T-cell (primary cell): ENCODE measurements at regions not wholly inside any gene's neighbourhood (a gene's known extent, or its start where the extent isn't known, plus 50 kb on each side); places are given as distances from the start of the nearest gene placed in this dataset.

Experiments used
- ATAC-seq, 4 experiments: fragments of 200-7000 bp in 3 of 4; fragments of 150-1000 bp in 1 of 4; cut with Tn5 transposase; replicated peaks in 1 of 4; 1 replicate in 3 of 4; 2 replicates in 1 of 4; pipeline ENCODE4 v1.10.0; 2021; ENCODE audit warnings: moderate library complexity in 3 of 4, mild to moderate bottlenecking in 2 of 4, moderate number of reproducible peaks in 1 of 4
- CTCF ChIA-PET, 2 donors: fragments of 300-600 bp; sonication (Branson Sonifier 250); formaldehyde crosslinking; loops; one replicate each; lab custom pipeline; 2022; ENCODE audit warnings: antibody characterized with exemption in 2 of 2; lab: Charles Lee
- POLR2A ChIA-PET, 2 donors: fragments of 300-600 bp; sonication (Branson Sonifier 250); formaldehyde crosslinking; loops; one replicate each; lab custom pipeline; 2022; ENCODE audit warnings: antibody characterized with exemption in 2 of 2; lab: Charles Lee
- DNase-seq, 35 experiments: peaks; one replicate each; pipeline versions ENCODE4 v3.0.0 to v3.0.0-alpha.2; 2013 to 2023
- H3K27ac ChIP-seq: one replicate; pipeline ENCODE4 v1.5.1; 2013; ENCODE audit warnings: low read length
- H3K27me3 ChIP-seq, 2 experiments: replicated peaks in 1 of 2; 1 replicate in 1 of 2; 2 replicates in 1 of 2; pipeline versions ENCODE4 v1.6.1 to v1.7.0; 2013; ENCODE audit warnings: low read length in 1 of 2, mixed read lengths in 1 of 2; ENCODE audit not compliant: control insufficient read depth in 2 of 2, insufficient read depth in 2 of 2; ENCODE audit errors: extremely low read depth in 1 of 2
- H3K36me3 ChIP-seq, 2 donors: 1 replicate in 1 of 2; 2 replicates in 1 of 2; pipeline versions ENCODE4 v1.6.1 to v1.7.0; 2013; ENCODE audit warnings: low read length in 1 of 2; ENCODE audit not compliant: control insufficient read depth in 2 of 2, insufficient read depth in 1 of 2; ENCODE audit errors: extremely low read depth in 1 of 2
- H3K4me1 ChIP-seq, 2 experiments: 1 replicate in 1 of 2; 2 replicates in 1 of 2; pipeline versions ENCODE4 v1.6.1 to v1.7.0; 2013; ENCODE audit warnings: low read length in 2 of 2, mixed read lengths in 1 of 2; ENCODE audit not compliant: insufficient read depth in 2 of 2, control insufficient read depth in 1 of 2; ENCODE audit errors: extremely low read depth in 1 of 2
- H3K4me3 ChIP-seq, 2 donors: 1 replicate in 1 of 2; 2 replicates in 1 of 2; pipeline versions ENCODE4 v1.5.1 to v1.7.0; 2013; ENCODE audit warnings: mild to moderate bottlenecking in 2 of 2, low read length in 1 of 2, moderate library complexity in 1 of 2; ENCODE audit not compliant: control insufficient read depth in 1 of 2; ENCODE audit errors: extremely low read depth in 1 of 2
- H3K9me3 ChIP-seq: 2 replicates; pipeline ENCODE4 v1.7.0; 2013
- H3K27ac Mint-ChIP-seq, 2 donors: one replicate each; pipeline ENCODE4 v1.8.0; 2020 to 2021; ENCODE audit warnings: mild to moderate bottlenecking in 2 of 2, mixed read lengths in 2 of 2
- H3K27me3 Mint-ChIP-seq, 2 donors: one replicate each; pipeline ENCODE4 v1.8.0; 2021 to 2022; ENCODE audit warnings: mixed read lengths in 2 of 2
- H3K36me3 Mint-ChIP-seq: one replicate; pipeline ENCODE4 v1.8.0; 2021; ENCODE audit warnings: mixed read lengths
- H3K4me1 Mint-ChIP-seq, 3 donors: one replicate each; pipeline ENCODE4 v1.8.0; 2020 to 2022; ENCODE audit warnings: mixed read lengths in 3 of 3, mild to moderate bottlenecking in 1 of 3
- H3K4me3 Mint-ChIP-seq, 3 donors: one replicate each; pipeline ENCODE4 v1.8.0; 2020 to 2022; ENCODE audit warnings: mild to moderate bottlenecking in 3 of 3, mixed read lengths in 3 of 3, moderate library complexity in 3 of 3
- H3K9me3 Mint-ChIP-seq, 3 donors: one replicate each; pipeline ENCODE4 v1.8.0; 2020 to 2022; ENCODE audit warnings: mixed read lengths in 3 of 3
- WGBS: methylation state at CpG from one replicate; pipeline ENCODE4 v1.1.5; 2013; ENCODE audit warnings: missing lambda C conversion rate; ENCODE audit not compliant: insufficient coverage; 5-methylcytosine and 5-hydroxymethylcytosine counted together

GRCh38 chr16:64121473-64121872 is 1000.4 kb downstream of the CDH11 start:
- CTCF ChIA-PET = no interaction called here
- Mint-ChIP-seq H3K4me3 (no peak overlapping the region), H3K36me3 (no peaks in the 10 kb centered on the region), H3K27ac (no peak overlapping the region), H3K4me1 (no peaks in the 10 kb centered on the region), H3K9me3 (peaks cover 10 to 37% (median 13%) of the 10 kb centered on the region in 3 donors), H3K27me3 (no peaks in the 10 kb centered on the region)
- Histone ChIP-seq H3K4me1 (no peaks in the 10 kb centered on the region), H3K4me3 (no peak overlapping the region), H3K36me3 (no peaks in the 10 kb centered on the region), H3K27me3 (no peaks in the 10 kb centered on the region), H3K9me3 (no peaks in the 10 kb centered on the region), H3K27ac (no peak overlapping the region)
- no peak for ATAC-seq
- no CpG with 5 or more reads among the region's 3 CpGs for WGBS
- POLR2A ChIA-PET = no interaction called here
- DNase-seq = no peak

- Mint-ChIP-seq H3K4me3 (no peak overlapping the region), H3K9me3 (peaks cover 10 to 35% (median 15%) of the 10 kb centered on the region in 3 donors), H3K27me3 (no peaks in the 10 kb centered on the region), H3K36me3 (no peaks in the 10 kb centered on the region), H3K4me1 (no peaks in the 10 kb centered on the region), H3K27ac (no peak overlapping the region)
- CTCF ChIA-PET = no interaction called here
- H3K4me3 ChIP-seq = no peak overlapping the region
- H3K36me3 ChIP-seq = no peaks in the 10 kb centered on the region
- WGBS = no CpG with 5 or more reads among the region's 1 CpG
- POLR2A ChIA-PET = no interaction called here
- DNase-seq (no peak), ATAC-seq (no peak)
- no peaks in the 10 kb centered on the region for H3K27me3 ChIP-seq
- H3K4me1 ChIP-seq = no peaks in the 10 kb centered on the region
- H3K9me3 ChIP-seq = no peaks in the 10 kb centered on the region
- no peak overlapping the region for H3K27ac ChIP-seq
Observed at GRCh38 chr16:64116151-64116550, 1005.7 kb downstream of the CDH11 start.

GRCh38 chr16:64109241-64109640 is 1012.6 kb downstream of the CDH11 start:
- H3K27ac Mint-ChIP-seq = no peak overlapping the region
- POLR2A ChIA-PET = no interaction called here
- no peak for ATAC-seq
- no peak for DNase-seq
- no CpG with 5 or more reads among the region's 2 CpGs for WGBS
- no peak overlapping the region for H3K4me3 ChIP-seq
- H3K4me1 Mint-ChIP-seq = no peaks in the 10 kb centered on the region
- H3K36me3 Mint-ChIP-seq = no peaks in the 10 kb centered on the region
- no peaks in the 10 kb centered on the region for H3K36me3 ChIP-seq
- H3K4me1 ChIP-seq = no peaks in the 10 kb centered on the region
- no peaks in the 10 kb centered on the region for H3K27me3 Mint-ChIP-seq
- peaks cover 3 to 40% (median 27%) of the 10 kb centered on the region in 3 donors for H3K9me3 Mint-ChIP-seq
- H3K9me3 ChIP-seq = no peaks in the 10 kb centered on the region
- no peak overlapping the region for H3K27ac ChIP-seq
- no peak overlapping the region for H3K4me3 Mint-ChIP-seq
- CTCF ChIA-PET = no interaction called here
- H3K27me3 ChIP-seq = no peaks in the 10 kb centered on the region

GRCh38 chr16:64102654-64103053 is 1019.2 kb downstream of the CDH11 start:
- Mint-ChIP-seq H3K27me3 (no peaks in the 10 kb centered on the region), H3K27ac (no peak overlapping the region), H3K9me3 (peaks cover 0 to 28% (median 22%) of the 10 kb centered on the region in 3 donors), H3K4me1 (no peaks in the 10 kb centered on the region), H3K4me3 (no peak overlapping the region), H3K36me3 (no peaks in the 10 kb centered on the region)
- Histone ChIP-seq H3K27ac (no peak overlapping the region), H3K4me3 (no peak overlapping the region), H3K36me3 (no peaks in the 10 kb centered on the region), H3K27me3 (no peaks in the 10 kb centered on the region), H3K4me1 (no peaks in the 10 kb centered on the region), H3K9me3 (no peaks in the 10 kb centered on the region)
- DNase-seq (no peak), ATAC-seq (no peak)
- ChIA-PET POLR2A (no interaction called here), CTCF (no interaction called here)
- 75% methylated on average over 2 of the region's 2 CpGs for WGBS

GRCh38 chr16:64098451-64098850 is 1023.4 kb downstream of the CDH11 start:
- H3K27ac ChIP-seq = no peak overlapping the region
- no peaks in the 10 kb centered on the region for H3K27me3 ChIP-seq
- no peak overlapping the region for H3K4me3 ChIP-seq
- no peaks in the 10 kb centered on the region for H3K36me3 ChIP-seq
- Mint-ChIP-seq H3K36me3 (no peaks in the 10 kb centered on the region), H3K27ac (no peak overlapping the region), H3K27me3 (no peaks in the 10 kb centered on the region), H3K9me3 (peaks cover 4 to 32% (median 30%) of the 10 kb centered on the region in 3 donors), H3K4me3 (no peak overlapping the region), H3K4me1 (no peaks in the 10 kb centered on the region)
- ChIA-PET CTCF (no interaction called here), POLR2A (no interaction called here)
- H3K4me1 ChIP-seq = no peaks in the 10 kb centered on the region
- H3K9me3 ChIP-seq = no peaks in the 10 kb centered on the region
- WGBS = no CpG with 5 or more reads among the region's 1 CpG
- DNase-seq (no peak), ATAC-seq (no peak)

- Histone ChIP-seq H3K36me3 (no peaks in the 10 kb centered on the region), H3K4me1 (no peaks in the 10 kb centered on the region), H3K4me3 (no peak overlapping the region), H3K27me3 (no peaks in the 10 kb centered on the region), H3K27ac (no peak overlapping the region), H3K9me3 (no peaks in the 10 kb centered on the region)
- Mint-ChIP-seq H3K4me3 (no peak overlapping the region), H3K27me3 (no peaks in the 10 kb centered on the region), H3K4me1 (no peaks in the 10 kb centered on the region), H3K27ac (no peak overlapping the region), H3K36me3 (no peaks in the 10 kb centered on the region), H3K9me3 (peaks cover 10 to 33% (median 30%) of the 10 kb centered on the region in 3 donors)
- ATAC-seq (no peak), DNase-seq (no peak)
- ChIA-PET POLR2A (no interaction called here), CTCF (no interaction called here)
- WGBS = no CpG with 5 or more reads among the region's 1 CpG
Observed at GRCh38 chr16:64096689-64097088, 1025.2 kb downstream of the CDH11 start.

GRCh38 chr16:64094992-64095634 is 1026.8 kb downstream of the CDH11 start:
- Mint-ChIP-seq H3K4me1 (no peaks in the 10 kb centered on the region), H3K4me3 (no peak overlapping the region), H3K9me3 (peaks cover 10 to 30% (median 30%) of the 10 kb centered on the region in 3 donors), H3K27ac (no peak overlapping the region), H3K36me3 (no peaks in the 10 kb centered on the region), H3K27me3 (no peaks in the 10 kb centered on the region)
- ChIA-PET POLR2A (no interaction called here), CTCF (no interaction called here)
- no peak overlapping the region for H3K4me3 ChIP-seq
- no peaks in the 10 kb centered on the region for H3K36me3 ChIP-seq
- ATAC-seq (no peak), DNase-seq (no peak)
- no peak overlapping the region for H3K27ac ChIP-seq
- no peaks in the 10 kb centered on the region for H3K27me3 ChIP-seq
- no peaks in the 10 kb centered on the region for H3K9me3 ChIP-seq
- no peaks in the 10 kb centered on the region for H3K4me1 ChIP-seq
- WGBS = 80% methylated on average over 1 of the region's 7 CpGs
